Hematopoietic multipotent progenitor cell treated with erythropoietin and hydrocortisone succinate and interleukin-3 and kit ligand, for 4 days (in vitro differentiated cells): ENCODE measurements at regions not wholly inside any gene's neighbourhood (a gene's known extent, or its start where the extent isn't known, plus 50 kb on each side); places are given as distances from the start of the nearest gene placed in this dataset.
A peak's percentile ranks its signal among the peaks of the same experiment; 100 is the strongest.
"Not testable (repeated sequence)": the region's sequence is repeated elsewhere in the genome, so short reads cannot be mapped to it uniquely, and the experiment has no call there.

Source experiments
- DNase-seq: peaks from one replicate; pipeline ENCODE4 v3.0.0-alpha.2; 2015

DNA sequence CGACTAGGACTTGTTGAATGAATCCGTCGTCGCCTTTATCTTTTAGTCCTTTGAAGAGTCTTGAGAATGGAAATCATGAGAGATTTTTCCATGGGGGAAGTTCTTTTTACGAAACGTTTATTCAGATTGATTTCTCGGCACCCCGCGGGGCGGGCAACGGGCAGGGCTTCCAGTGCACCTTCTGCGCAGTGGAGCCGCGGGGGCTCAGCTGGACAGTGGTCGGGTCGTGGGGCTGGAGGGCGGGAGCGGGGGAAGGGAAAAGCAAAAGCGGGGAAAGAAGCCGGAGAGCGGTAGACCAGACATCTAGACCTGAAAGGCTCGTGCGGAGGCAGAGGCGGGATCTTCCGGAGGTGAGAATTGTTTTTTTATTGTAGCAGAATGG, 103.0 kb downstream of the NBPF11 start:
- DNase-seq: not testable (repeated sequence)

DNA sequence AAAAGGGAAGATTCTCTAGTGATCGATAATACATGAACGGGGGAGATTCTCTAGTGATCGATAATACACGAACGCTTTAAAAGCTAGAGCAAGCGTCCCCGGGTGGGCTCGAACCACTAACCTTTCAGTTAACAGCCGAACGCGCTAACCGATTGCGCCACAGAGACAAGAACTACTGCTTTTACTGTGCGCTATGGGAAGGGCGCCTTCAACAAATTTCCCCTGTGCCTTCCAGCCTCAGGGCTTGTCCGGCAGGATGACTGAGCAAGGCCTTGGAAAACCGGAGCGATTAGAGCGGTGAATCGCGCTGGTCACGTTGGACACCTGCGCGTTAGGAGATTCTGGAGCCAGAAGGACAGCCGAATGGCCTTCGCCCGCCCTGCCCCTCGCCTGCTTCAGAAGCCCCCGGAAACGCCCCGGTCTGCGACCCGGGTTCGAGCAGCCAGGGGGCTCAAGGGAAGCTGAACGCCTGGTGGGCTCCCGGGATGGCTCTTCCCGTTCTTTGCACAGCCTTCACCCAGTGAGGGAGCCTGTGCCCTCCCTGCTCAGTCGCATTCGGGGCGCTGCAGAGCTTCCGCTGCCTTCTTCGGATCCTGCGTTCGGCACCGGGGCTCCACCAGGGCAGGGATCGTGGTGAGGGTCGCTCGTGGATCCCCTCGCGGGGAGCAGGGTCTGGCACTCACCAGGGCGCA, 103.5 kb downstream of the NBPF11 start:
- peak; percentile 19 for DNase-seq

DNA sequence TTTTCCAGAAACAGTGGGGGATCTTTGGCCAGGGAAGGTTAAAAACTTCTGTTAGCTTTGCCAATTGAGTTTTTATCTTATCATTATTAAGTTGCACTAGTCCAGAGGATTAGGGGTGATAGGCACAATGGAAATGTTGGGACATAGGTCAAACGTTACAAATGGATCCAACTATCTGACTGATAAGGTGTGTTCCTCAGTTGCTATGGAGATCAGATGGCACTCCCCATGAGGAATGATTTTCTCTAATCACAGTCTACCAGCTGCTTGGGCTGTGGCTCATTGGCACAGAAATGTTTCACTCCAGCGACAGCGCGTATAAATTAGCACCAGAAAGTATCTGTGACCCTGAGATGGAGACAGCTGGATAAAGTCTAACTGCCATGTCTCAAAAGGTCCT, 106.2 kb downstream of the NBPF11 start:
- not testable (repeated sequence) for DNase-seq

DNA sequence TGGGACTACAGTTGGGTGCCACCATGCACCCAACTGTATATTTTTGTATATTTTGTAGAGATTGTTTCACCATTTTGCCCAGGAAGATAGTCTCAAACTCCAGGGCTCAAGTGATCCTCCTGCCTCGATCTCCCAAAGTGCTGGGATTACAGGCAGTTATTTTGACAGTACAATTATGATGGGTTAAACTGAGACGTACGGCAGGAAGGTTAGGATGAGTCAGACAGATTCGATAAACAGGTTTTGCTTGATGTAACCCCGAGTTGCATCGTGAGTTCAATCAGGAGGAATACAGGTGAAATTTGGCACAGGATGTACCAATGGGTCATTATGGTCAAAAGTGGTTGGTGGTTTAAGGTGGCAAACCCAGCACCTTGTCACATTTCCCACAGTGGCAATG, 107.6 kb downstream of the NBPF11 start:
- DNase-seq: not testable (repeated sequence)
